ENCODE measurements at regions not wholly inside any gene's neighbourhood (a gene's known extent, or its start where the extent isn't known, plus 50 kb on each side); places are given as distances from the start of the nearest gene placed in this dataset.
"Not testable (repeated sequence)": the region's sequence is repeated elsewhere in the genome, so short reads cannot be mapped to it uniquely, and the experiment has no call there.

GRCh38 chr2:144630459-144631215, 110.7 kb upstream of the ZEB2 start:
- no peak for DNase-seq (ENCODE audit: low read depth in 3 of 3)

DNA sequence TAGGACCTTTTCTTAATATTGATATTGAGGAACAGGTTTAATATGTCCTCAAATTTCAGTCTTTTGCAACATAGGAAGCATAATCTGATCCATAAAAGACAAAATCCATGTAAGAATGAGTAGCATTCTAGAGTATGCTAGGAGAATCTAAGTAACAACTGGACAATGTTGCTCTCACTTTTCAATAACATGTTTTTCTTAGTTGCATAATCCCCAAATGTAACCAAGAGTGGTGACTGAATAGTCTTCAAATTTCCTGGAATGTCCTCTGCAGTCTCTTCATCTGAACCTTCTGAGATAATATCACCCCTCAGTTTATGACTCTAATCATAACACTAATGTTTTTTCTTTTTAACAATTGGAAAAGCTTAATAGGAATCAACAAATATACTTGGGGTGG, 110.0 kb upstream of the ZEB2 start:
- DNase-seq (ENCODE audit: low read depth in 3 of 3), result no peak

DNA sequence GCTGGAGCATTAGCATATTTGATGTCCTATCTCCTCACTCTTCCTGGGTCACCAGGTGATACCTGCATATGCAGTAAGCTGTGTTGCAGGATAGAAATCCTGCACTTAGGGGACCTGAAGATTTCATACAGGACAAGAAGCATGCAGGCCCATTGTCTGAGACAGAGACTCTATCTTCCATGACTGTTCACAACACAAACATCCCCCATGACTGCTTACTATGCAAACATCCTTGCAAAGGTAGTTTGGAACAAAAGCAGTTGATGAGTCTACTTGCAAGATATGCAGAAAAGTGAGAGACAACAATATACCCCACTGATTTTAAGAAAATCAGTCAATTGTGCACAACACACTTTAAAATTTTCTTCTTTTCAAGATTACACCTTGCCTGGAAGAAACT, 108.6 kb upstream of the ZEB2 start:
- no peak for DNase-seq (ENCODE audit: low read depth in 3 of 3)

- DNase-seq (ENCODE audit: low read depth in 3 of 3), result no peak
Observed at GRCh38 chr2:144625626-144626025, 105.7 kb upstream of the ZEB2 start.

- no peak for DNase-seq (ENCODE audit: low read depth in 3 of 3)
Observed at GRCh38 chr2:144625226-144625625, 105.3 kb upstream of the ZEB2 start.

DNA sequence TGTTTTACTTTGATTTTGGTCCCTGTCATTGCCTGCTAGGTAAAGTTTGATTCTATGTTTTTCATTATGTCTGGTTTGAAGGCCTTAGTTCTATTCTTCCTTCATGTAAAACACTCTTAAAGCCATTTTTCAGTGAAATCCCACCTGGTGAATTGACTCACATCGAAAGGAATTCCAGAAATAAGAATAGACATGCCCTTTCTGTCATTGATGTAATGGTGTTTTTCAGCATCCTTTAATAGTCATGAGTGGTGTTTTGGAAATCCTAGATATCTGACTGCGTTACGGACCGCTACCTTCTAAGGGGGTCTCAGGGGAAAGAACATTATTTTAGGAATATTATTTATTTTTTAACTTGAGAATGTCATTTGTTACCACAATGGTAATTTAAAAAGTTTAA, 104.5 kb upstream of the ZEB2 start:
- DNase-seq (ENCODE audit: low read depth in 3 of 3), result no peak

- not testable (repeated sequence) for DNase-seq (ENCODE audit: low read depth in 3 of 3)
Observed at GRCh38 chr2:144622373-144622772, 102.5 kb upstream of the ZEB2 start.

DNA sequence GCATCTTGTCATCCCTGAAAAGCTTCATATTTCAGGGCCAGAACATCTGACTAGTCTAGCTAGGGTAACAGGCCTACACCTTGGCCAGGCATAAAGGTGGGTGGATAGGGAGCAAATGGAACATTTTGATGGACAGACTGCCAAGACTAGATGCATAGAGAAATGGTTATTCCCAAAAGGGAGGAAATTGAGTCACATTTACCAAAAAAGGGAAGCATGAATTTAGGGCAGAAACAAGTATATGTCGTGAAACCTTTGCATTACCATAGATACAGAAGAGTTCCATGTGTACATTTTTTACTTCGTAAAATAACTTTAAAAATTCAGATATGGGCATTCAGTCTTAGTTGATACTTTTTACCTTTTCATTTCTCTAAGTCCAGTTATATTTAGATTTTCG, 101.3 kb upstream of the ZEB2 start:
- no peak for DNase-seq (ENCODE audit: low read depth in 3 of 3)

DNA sequence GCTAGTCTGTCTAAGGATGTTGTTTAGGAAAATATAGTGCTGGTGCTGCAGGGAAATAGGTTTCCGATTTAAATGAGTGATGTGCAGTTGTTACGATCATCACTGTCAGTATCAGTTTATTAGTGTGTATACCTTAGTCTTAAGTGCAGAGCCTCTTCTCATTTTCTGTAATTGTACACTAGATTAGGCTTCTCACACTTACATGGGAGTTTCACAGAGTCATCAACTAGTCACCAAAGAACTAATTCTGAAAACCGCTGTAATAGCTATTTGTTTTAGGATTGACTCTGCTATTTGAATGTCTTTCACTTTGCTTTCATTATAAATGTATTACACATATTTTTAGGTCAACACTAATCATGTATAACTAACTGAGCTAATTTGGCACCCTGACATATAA, 99.8 kb upstream of the ZEB2 start:
- DNase-seq (ENCODE audit: low read depth in 3 of 3), result no peak

GRCh38 chr2:144617171-144617570, 97.3 kb upstream of the ZEB2 start:
- DNase-seq (ENCODE audit: low read depth in 3 of 3), result not testable (repeated sequence)

- DNase-seq (ENCODE audit: low read depth in 3 of 3), result no peak
Observed at GRCh38 chr2:144615866-144616565, 96.1 kb upstream of the ZEB2 start.

DNA sequence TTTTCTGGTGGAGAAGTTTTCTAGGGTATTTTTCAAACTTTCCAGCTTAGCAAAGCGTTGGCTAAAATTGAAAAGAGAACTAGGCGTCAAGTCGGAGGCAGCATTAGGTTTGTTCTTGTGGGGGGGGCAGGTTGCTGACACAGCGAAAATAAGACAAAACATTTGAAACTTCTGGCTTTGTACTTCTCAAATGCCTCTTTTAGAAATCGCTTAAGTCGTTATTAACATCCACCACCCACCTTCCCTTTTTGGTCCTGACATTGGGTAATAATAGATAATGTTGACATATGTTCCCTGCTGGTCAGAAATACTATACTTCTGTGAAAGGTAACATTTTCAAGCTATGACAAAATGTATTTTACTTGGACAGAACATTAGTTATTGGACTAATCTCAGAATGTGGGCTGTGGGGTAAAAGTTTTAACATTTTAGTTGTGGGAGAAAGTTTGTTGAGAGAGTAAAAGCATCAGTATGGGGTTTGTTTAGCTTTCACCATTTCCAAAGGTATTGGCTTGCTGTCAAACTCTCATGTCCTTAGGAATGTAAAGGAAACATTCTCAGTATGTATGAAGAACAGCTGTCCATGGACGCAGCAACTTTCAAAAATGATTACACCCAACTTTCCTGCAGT, 88.1 kb upstream of the ZEB2 start:
- no peak for DNase-seq (ENCODE audit: low read depth in 3 of 3)

DNA sequence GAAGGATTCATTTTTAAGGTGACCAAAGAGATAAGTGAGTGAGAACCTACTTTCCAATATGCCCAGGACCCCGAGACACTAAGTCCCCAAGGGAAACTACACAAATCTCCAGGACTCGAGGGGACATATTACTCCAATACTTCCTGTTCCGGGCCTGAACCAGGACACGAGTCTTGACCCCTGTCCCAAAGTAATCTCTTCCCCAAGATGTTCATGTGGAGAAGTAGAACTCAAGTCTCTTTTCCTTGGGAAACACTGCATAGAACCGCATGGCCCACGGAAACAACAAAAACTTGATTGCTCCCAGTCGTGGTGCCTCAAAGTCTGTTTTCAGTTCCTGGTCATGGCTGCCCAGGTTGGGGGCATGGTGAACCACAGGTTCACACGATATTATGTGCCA, 87.2 kb upstream of the ZEB2 start:
- no peak for DNase-seq (ENCODE audit: low read depth in 3 of 3)

DNA sequence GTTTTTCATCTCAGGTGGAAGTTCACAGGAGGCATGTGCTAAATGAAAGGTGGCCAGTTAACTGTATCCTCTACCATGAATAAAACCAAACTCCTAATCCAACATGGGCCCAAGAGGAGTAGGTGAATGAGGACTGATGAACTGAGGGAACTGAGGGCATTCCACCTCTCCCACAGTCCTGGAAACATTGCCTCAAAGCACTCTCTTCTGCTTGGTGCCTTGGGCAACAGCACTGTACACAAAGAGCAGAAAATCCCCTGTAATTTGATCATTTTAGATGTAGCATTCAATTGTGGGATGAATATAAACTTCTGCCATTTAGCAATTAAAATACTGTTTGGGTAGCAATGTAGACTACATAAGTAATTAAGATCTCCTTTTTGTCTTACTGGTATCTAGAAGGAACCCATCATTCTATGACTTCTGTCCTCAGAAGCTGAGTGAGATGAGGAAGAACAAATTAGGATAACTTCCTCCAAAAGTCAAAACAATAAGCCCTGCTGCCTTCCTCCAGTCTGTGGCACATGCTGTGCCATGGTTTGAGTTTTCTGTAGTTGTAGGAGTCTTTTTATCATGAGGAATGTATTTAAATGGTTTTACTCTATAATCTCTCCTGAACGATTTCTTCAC, 86.7 kb upstream of the ZEB2 start:
- no peak for DNase-seq (ENCODE audit: low read depth in 3 of 3)

GRCh38 chr2:144605231-144605840, 85.4 kb upstream of the ZEB2 start:
- DNase-seq (ENCODE audit: low read depth in 3 of 3), result no peak

- no peak for DNase-seq (ENCODE audit: low read depth in 3 of 3)
Observed at GRCh38 chr2:144603334-144603733, 83.4 kb upstream of the ZEB2 start.

- no peak for DNase-seq (ENCODE audit: low read depth in 3 of 3)
Observed at GRCh38 chr2:144598906-144599305, 79.0 kb upstream of the ZEB2 start.

- DNase-seq (ENCODE audit: low read depth in 3 of 3), result no peak
Observed at GRCh38 chr2:144597894-144598593, 78.1 kb upstream of the ZEB2 start.

- no peak for DNase-seq (ENCODE audit: low read depth in 3 of 3)
Observed at GRCh38 chr2:144597388-144597787, 77.5 kb upstream of the ZEB2 start.

DNA sequence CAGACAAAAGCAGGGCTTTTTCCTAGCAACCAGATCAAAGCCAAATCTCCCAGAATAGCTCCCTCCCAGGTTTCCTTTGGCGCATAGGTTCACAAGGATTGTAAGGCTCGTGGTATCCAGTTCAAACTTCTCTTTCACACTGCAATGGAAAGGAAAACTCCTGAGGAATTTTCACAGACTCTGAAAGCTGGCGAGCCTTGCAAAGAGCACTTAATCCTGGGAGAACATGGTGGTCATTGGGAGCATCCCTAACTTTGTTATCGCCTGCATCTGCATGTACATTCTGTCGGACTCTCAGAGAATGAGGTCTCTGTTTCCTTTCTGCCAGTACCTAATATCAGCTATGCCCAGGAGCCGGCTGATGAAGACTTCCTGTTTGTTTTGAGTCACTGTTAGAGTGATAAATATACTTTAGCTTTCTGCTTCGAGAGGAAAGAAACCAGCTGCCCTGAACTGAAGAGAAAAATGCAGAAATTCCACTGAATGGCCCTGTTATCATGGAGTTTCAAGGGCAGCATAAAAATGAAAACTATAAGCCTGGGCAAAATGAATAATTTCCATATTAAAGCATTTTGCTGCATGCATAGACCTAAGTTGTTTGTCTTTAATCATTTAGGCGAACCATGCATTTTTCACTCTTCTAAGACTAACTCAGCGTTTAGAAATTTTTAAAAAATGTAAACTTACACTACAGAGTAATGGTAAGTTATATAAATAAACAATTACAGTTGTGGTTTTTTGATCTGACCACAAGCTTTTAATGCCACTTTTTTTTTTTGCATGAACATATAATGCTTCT, 76.4 kb upstream of the ZEB2 start:
- no peak for DNase-seq (ENCODE audit: low read depth in 3 of 3)

DNA sequence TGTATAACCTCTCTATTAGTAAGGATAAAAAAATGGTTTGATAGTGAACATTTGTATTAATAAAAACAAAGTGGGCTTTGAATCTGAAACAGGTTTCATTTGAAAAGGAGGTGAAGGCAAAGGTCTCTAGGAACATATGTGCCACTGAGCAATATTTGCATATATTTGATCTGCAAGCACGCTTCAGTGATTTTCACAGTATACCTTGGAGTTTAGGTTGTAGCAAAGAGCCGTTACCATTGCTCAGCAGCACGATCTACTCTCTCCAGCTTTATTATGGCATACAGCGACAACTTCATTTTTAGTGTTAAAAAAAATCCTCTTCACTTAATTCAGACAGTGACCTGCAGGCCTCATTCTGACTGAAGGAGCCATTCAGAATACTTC, 75.8 kb upstream of the ZEB2 start:
- DNase-seq (ENCODE audit: low read depth in 3 of 3), result no peak
